GM12878 (cell line): ENCODE measurements at regions not wholly inside any gene's neighbourhood (a gene's known extent, or its start where the extent isn't known, plus 50 kb on each side); places are given as distances from the start of the nearest gene placed in this dataset.

Experiments used
- ATAC-seq: fragments of 200-7000 bp; cut with Tn5 transposase; 3 replicates; pipeline ENCODE4 v1.9.1; 2020; ENCODE audit warnings: mild to moderate bottlenecking, moderate library complexity
- BruUV-seq: library from RNA; stranded (reverse); fragments of 400-500 nt; replicated peaks from 2 replicates; lab custom pipeline; 2021; lab: Mats Ljungman, UMichigan
- CTCF ChIA-PET: fragments of 300-600 bp; sonication (Branson Sonifier 250); formaldehyde crosslinking; extraction: SDS; loops from one replicate; lab custom pipeline; 2021; ENCODE audit warnings: inconsistent platforms; lab: Yijun Ruan, JAX
- POLR2A ChIA-PET: fragments of 350-600 bp; formaldehyde crosslinking; extraction: SDS; loops from one replicate; lab custom pipeline; 2021; ENCODE audit warnings: inconsistent platforms; lab: Charles Lee
- RAD21 ChIA-PET: fragments of 300-600 bp; sonication (Branson Sonifier 250); formaldehyde crosslinking; loops from one replicate; lab custom pipeline; 2023; ENCODE audit warnings: antibody characterized with exemption; ENCODE audit not compliant: unreplicated experiment; lab: Charles Lee
- SMC1A ChIA-PET: fragments of 300-600 bp; sonication (Branson Sonifier 250); formaldehyde crosslinking; loops from one replicate; lab custom pipeline; 2023; ENCODE audit not compliant: unreplicated experiment, uncharacterized antibody; lab: Charles Lee
- DNase-seq: peaks from one replicate; pipeline ENCODE4 v3.0.0-alpha.2; 2011; ENCODE audit warnings: low read depth, low spot score
- FAIRE-seq: peaks from 3 replicates; lab custom pipeline; 2011; peaks lifted over from hg19 to GRCh38; lab: Jason Lieb, UNC
- H2AFZ ChIP-seq: 2 replicates; pipeline ENCODE4 v1.6.0; 2011; ENCODE audit warnings: low read depth, low read length, control low read depth; ENCODE audit not compliant: control insufficient read depth
- H3K27ac ChIP-seq: 2 replicates; pipeline ENCODE4 v1.5.1; 2011; ENCODE audit warnings: control low read depth; ENCODE audit not compliant: control insufficient read depth, insufficient read depth
- H3K27me3 ChIP-seq, 2 experiments: replicated peaks in 1 of 2; 2 replicates each; pipeline versions ENCODE4 v1.6.0 to v1.6.1; 2011; ENCODE audit warnings: low read length in 1 of 2; ENCODE audit not compliant: control insufficient read depth in 2 of 2, insufficient read depth in 2 of 2
- H3K36me3 ChIP-seq, 2 experiments: 2 replicates each; pipeline ENCODE4 v1.5.1; 2011; ENCODE audit warnings: low read length in 1 of 2; ENCODE audit not compliant: control insufficient read depth in 2 of 2, insufficient read depth in 2 of 2
- H3K4me1 ChIP-seq: 2 replicates; pipeline ENCODE4 v1.6.1; 2011; ENCODE audit warnings: mild to moderate bottlenecking, low read length, moderate library complexity, mixed read lengths; ENCODE audit not compliant: control insufficient read depth, insufficient read depth
- H3K4me2 ChIP-seq: 2 replicates; pipeline ENCODE4 v1.6.0; 2011; ENCODE audit warnings: control low read depth; ENCODE audit not compliant: control insufficient read depth, insufficient read depth
- H3K4me3 ChIP-seq: fragments of 200-600 bp; sonication (generic); 2 replicates; pipeline ENCODE4 v1.5.1; 2016
- H3K79me2 ChIP-seq: 2 replicates; pipeline ENCODE4 v1.6.0; 2011; ENCODE audit warnings: low read length; ENCODE audit not compliant: control insufficient read depth, insufficient read depth
- H3K9ac ChIP-seq: 2 replicates; pipeline ENCODE4 v1.8.0; 2011; ENCODE audit warnings: low read length, control low read depth, mixed read lengths; ENCODE audit not compliant: control insufficient read depth, insufficient read depth
- H3K9me3 ChIP-seq: replicated peaks from 3 replicates; pipeline ENCODE4 v1.5.1; 2011; ENCODE audit warnings: mild to moderate bottlenecking, low read length; ENCODE audit not compliant: control insufficient read depth, insufficient read depth
- H4K20me1 ChIP-seq: 2 replicates; pipeline ENCODE4 v1.6.0; 2011; ENCODE audit not compliant: control insufficient read depth, insufficient read depth
- ASH2L ChIP-seq: fragments of 300-600, 200-600 bp; sonication (generic); IDR thresholded peaks from 2 replicates; pipeline ENCODE4 v1.6.1; 2017; ENCODE audit warnings: low read depth, mild to moderate bottlenecking, borderline replicate concordance
- E2F4 ChIP-seq: IDR thresholded peaks from 2 replicates; pipeline ENCODE4 v1.6.1; 2012; ENCODE audit warnings: low read depth, low read length, improper control_type of control experiment
- EP300 ChIP-seq, 2 experiments: fragments of 150-350 bp in 1 of 2; IDR thresholded peaks; 2 replicates each; pipeline ENCODE4 v1.6.1; 2011 to 2012; ENCODE audit warnings: low read depth in 2 of 2, low read length in 2 of 2, borderline replicate concordance in 1 of 2, improper control_type of control experiment in 1 of 2, inconsistent platforms in 1 of 2; ENCODE audit not compliant: control insufficient read depth in 1 of 2
- FOXK2 ChIP-seq: fragments of 450-650 bp; IDR thresholded peaks from 2 replicates; pipeline ENCODE4 v1.6.1; 2017; ENCODE audit warnings: mild to moderate bottlenecking, moderate library complexity
- GABPA ChIP-seq: IDR thresholded peaks from 2 replicates; pipeline ENCODE4 v1.6.1; 2014; ENCODE audit warnings: antibody characterized with exemption, low read depth, mild to moderate bottlenecking, inconsistent platforms
- GATAD2B ChIP-seq: fragments of 450-650 bp; conservative IDR thresholded peaks from 2 replicates; pipeline ENCODE4 v1.6.1; 2017; ENCODE audit warnings: low read depth, mild to moderate bottlenecking, moderate library complexity
- IKZF1 ChIP-seq: fragments of 450-650 bp; conservative IDR thresholded peaks from 2 replicates; pipeline ENCODE4 v1.6.1; 2017; ENCODE audit warnings: antibody characterized with exemption, mild to moderate bottlenecking
- KLF5 ChIP-seq: fragments of 450-650 bp; IDR thresholded peaks from 2 replicates; pipeline ENCODE4 v1.6.1; 2014; ENCODE audit warnings: mild to moderate bottlenecking; ENCODE audit not compliant: partially characterized antibody
- PAX5 ChIP-seq: IDR thresholded peaks from 2 replicates; pipeline ENCODE4 v1.6.1; 2011; ENCODE audit warnings: low read depth, low read length, borderline replicate concordance
- RUNX3 ChIP-seq: IDR thresholded peaks from 2 replicates; pipeline ENCODE4 v1.6.1; 2012; ENCODE audit warnings: low read length, inconsistent platforms
- SMARCA5 ChIP-seq: fragments of 450-650 bp; IDR thresholded peaks from 2 replicates; pipeline ENCODE4 v1.6.1; 2017; ENCODE audit warnings: mild to moderate bottlenecking
- SMC3 ChIP-seq: IDR thresholded peaks from 2 replicates; pipeline ENCODE4 v1.6.1; 2011; ENCODE audit warnings: low read length, improper control_type of control experiment, borderline replicate concordance
- TCF3 ChIP-seq: IDR thresholded peaks from 2 replicates; pipeline ENCODE4 v1.6.1; 2012; ENCODE audit warnings: low read depth, mild to moderate bottlenecking, low read length, borderline replicate concordance; ENCODE audit not compliant: insufficient read depth
- ZNF592 ChIP-seq: fragments of 450-650 bp; IDR thresholded peaks from 2 replicates; pipeline ENCODE4 v1.6.1; 2017; ENCODE audit warnings: mild to moderate bottlenecking, moderate library complexity
- WGBS: methylation state at CpG from one replicate; pipeline ENCODE4 v1.1.6; 2016; ENCODE audit warnings: low lambda C conversion rate; ENCODE audit not compliant: insufficient replicate concordance, insufficient coverage; ENCODE audit errors: missing lambda C conversion rate; 5-methylcytosine and 5-hydroxymethylcytosine counted together
- in situ Hi-C: fragments of 300-500 bp; cut with MboI; formaldehyde crosslinking; loops from 9 replicates; pipeline ENCODE4 v1.14.3; 2018; ENCODE audit warnings: mixed read lengths
- intact Hi-C: fragments of 100-400 bp; cut with micrococcal nuclease; formaldehyde crosslinking; loops from one replicate; pipeline ENCODE4 v1.14.2; 2022; ENCODE audit not compliant: unreplicated experiment

- H3K79me2 ChIP-seq = no peaks in the 10 kb centered on the region
- H4K20me1 ChIP-seq = no peaks in the 10 kb centered on the region
- intact Hi-C loops = no loop called here
- H3K36me3 ChIP-seq = no peaks in the 10 kb centered on the region
- no TSS peak for BruUV-seq
- ChIA-PET CTCF (no interaction called here), POLR2A (no interaction called here), RAD21 (no interaction called here), SMC1A (interaction anchor here (1.1 kb wide), 1 partner anchor 9 kb away, joined by 3 read pairs; no protein-coding TSS in a partner anchor)
- H3K4me3 ChIP-seq = no peak overlapping the region
- no peak for FAIRE-seq
- no peak overlapping the region for H2AFZ ChIP-seq
- H3K4me2 ChIP-seq = no peak overlapping the region
- no peaks in the 10 kb centered on the region for H3K27me3 ChIP-seq
- H3K9me3 ChIP-seq = no peaks in the 10 kb centered on the region
- no peak overlapping the region for H3K9ac ChIP-seq
- ATAC-seq = no peak
- DNase-seq = no peak
- in situ Hi-C loops = no loop called here
- 66% methylated on average over 2 of the region's 2 CpGs for WGBS
- H3K4me1 ChIP-seq = peaks cover 7% of the 10 kb centered on the region; the same call in 1 of the 2 replicates
- no peak overlapping the region for H3K27ac ChIP-seq
- no peak for TF ChIP-seq SMC3
- TF ChIP-seq RUNX3 = peak; percentile 52; the same call in 1 of the 2 replicates
Observed at GRCh38 chr16:72480911-72481310, 309.0 kb upstream of the PMFBP1 start.

- intact Hi-C loops = no loop called here
- TF ChIP-seq KLF5 (no peak), IKZF1 (no peak), E2F4 (no peak), TCF3 (no peak), GABPA (no peak), GATAD2B (no peak), PAX5 (no peak), ZNF592 (no peak), SMARCA5 (no peak), FOXK2 (no peak), EP300 (IDR thresholded peaks at IDR 0.05; ENCODE audit: borderline replicate concordance in 1 of 2, control insufficient read depth in 1 of 2, low read depth in 2 of 2, low read length in 2 of 2) (no peak), ASH2L (no peak)
Observed at GRCh38 chr16:72475688-72476087, 303.7 kb upstream of the PMFBP1 start.

More at GRCh38 chr16:72475688-72476087, 303.7 kb upstream of the PMFBP1 start:
- no peak for DNase-seq
- FAIRE-seq = no peak
- Histone ChIP-seq H4K20me1 (no peaks in the 10 kb centered on the region), H3K4me3 (no peak overlapping the region), H3K36me3 (no peaks in the 10 kb centered on the region), H3K27ac (no peak overlapping the region), H3K9me3 (no peaks in the 10 kb centered on the region), H3K79me2 (no peaks in the 10 kb centered on the region), H3K4me2 (no peak overlapping the region), H2AFZ (no peak overlapping the region), H3K27me3 (no peaks in the 10 kb centered on the region), H3K4me1 (no peaks in the 10 kb centered on the region), H3K9ac (no peak overlapping the region)
- ChIA-PET POLR2A (no interaction called here), SMC1A (no interaction called here), CTCF (interaction anchor here (1.1 to 1.5 kb wide), 3 partner anchors 9 to 357 kb away, joined by 3 to 6 read pairs (median 4); no protein-coding TSS in a partner anchor), RAD21 (no interaction called here)
- in situ Hi-C loops = no loop called here
- 96% methylated on average over 3 of the region's 3 CpGs for WGBS
- BruUV-seq = no TSS peak
- no peak for ATAC-seq
